HG02763 (cell line): ENCODE measurements at regions not wholly inside any gene's neighbourhood (a gene's known extent, or its start where the extent isn't known, plus 50 kb on each side); places are given as distances from the start of the nearest gene placed in this dataset.
A peak's percentile ranks its signal among the peaks of the same experiment; 100 is the strongest.

Experiments
- ATAC-seq: cut with Tn5 transposase; IDR thresholded peaks from one replicate; pipeline ENCODE4 v1.9.1; 2021; ENCODE audit warnings: mild to moderate bottlenecking, moderate library complexity; ENCODE audit not compliant: unreplicated experiment

DNA sequence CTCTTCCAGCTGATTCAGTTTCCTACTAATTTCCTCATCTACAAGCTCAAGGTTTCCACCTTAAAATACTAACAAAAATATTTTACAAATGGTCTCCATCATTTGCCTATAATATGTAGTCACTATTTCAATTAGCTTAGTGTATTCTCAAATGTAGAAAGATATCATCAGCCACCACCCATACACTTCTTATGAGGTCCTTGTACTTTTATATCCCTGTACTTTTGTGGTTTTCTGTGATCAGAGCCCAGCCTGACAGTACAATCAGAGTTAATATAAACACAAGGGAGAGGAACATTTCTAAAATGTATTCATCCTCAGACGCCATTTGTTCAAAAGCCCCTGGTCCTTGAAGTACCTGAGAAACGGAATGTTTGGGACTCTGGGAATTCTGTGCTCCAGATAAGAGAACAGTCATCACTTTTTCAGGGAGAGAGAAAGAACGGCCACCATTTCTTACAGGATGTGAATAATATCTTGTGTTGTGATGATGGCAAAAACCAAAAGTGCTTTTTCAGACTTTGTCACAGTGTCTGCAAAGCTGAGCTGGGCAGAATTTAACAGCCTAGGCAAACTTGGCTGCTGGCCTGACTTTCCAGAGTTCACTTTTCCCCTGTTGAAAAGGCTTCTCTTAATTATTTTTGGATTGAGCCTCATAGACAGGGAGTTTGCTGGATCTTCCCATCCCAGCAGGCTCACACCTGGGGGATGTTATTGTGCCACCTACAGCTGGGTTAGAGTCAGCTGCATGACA is 361.7 kb upstream of the ACVR2A start:
- no peak for ATAC-seq

GRCh38 chr2:147482111-147482895 is 362.5 kb upstream of the ACVR2A start:
- ATAC-seq, result no peak

GRCh38 chr2:147479358-147479757 is 365.5 kb upstream of the ACVR2A start:
- no peak for ATAC-seq

- no peak for ATAC-seq
These were observed 371.8 kb upstream of the ACVR2A start for GRCh38 chr2:147473075-147473474.

- no peak for ATAC-seq
These were observed 373.7 kb upstream of the ACVR2A start for GRCh38 chr2:147471126-147471525.

DNA sequence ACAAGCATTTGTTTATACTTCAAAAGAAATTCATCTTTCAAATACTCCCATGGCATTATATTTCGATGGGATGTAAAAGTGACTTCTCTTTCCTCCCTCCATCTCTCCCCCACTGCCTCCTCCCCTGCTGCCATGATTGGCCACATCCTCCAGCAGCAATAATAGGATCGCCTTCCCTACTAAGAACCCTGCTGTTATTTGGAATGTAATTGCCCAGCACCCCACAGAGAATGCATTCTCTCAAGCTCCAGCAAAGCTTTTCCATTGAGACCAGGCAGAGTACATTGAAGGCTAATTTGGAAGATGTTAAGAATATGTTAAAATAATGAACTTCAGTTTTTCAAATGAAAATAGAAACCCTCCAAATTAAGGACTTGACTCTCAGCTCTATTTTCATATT is 375.4 kb upstream of the ACVR2A start:
- no peak for ATAC-seq

GRCh38 chr2:147468963-147469362 is 375.9 kb upstream of the ACVR2A start:
- ATAC-seq, result no peak

GRCh38 chr2:147468349-147468748 is 376.5 kb upstream of the ACVR2A start:
- no peak for ATAC-seq

DNA sequence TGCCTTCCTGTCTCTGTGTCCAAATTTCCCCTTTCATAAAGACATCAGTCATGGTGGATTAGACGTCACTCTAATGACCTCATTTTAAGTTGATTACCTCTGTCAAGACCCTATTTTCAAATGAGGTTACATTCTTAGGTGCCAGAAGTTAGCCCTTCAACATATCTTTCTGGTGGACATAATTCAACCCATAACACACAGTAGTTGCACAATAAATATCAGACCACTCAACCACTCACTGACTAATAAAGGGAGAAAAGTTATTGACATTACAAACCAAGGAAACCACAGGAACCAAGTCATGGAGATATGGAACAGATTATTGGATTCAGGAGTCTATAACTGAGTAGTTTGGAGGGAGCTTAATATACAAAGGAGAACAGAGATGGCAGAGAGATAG is 377.4 kb upstream of the ACVR2A start:
- no peak for ATAC-seq

DNA sequence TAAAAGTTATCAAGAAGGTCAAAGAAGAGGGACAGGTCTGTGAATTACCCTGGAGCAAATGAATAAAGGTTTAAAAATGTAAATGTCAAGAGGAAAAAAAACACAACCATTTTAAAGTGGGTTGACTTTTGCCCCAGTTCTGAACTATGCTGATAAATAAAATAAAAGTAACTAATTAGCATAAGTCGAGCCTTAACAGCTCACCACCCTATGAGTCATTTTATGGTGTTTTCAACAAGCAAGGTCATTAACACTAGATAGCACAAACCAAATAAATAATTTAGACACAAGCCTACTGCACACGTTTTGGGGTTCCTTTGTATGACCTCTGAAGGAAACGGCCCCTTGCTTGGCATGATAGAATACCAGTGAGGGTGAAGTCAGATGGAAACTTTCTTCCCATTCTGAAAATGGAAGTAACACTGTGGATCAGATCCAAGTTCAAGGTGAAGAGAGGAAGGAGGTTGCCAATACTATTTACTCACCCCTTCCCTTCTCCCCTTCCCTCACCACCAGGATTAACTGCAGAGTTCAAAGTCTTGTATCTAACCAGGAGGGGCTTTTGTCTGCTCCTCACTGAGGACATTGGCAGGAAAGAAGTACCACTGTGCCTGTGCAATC is 380.0 kb upstream of the ACVR2A start:
- ATAC-seq, result no peak

DNA sequence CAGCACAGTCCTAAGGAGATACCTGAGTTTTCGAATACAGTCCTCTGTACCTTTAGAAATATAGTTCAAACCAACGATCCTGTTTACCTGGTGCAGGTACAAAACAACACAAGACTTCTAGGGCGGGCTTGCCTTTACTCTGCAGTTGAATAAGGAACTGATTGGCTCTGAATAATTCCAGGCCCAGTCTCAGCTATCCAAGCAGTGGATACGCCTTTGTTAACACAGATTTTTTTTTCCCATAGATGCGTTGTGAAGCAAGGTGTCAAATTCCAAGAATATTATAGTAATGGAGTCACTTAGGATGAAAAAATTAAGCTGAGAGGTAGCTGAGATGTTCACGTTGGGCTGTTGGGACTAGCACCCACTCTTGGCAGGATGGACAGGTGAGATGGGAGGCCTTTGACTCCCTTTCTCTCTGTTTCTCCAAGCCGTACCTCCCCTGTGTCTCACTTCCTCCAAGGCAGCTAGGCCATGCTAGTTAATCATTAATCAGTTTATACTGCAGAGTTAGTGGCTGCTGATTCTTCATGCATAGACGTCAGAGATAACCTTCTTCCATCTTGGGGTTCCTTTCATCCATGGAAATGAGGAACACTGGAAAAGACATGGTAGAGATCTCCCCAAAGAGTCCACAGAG is 380.8 kb upstream of the ACVR2A start:
- peak; percentile 94 for ATAC-seq

- ATAC-seq, result no peak
These were observed 384.7 kb upstream of the ACVR2A start for GRCh38 chr2:147460155-147460554.

DNA sequence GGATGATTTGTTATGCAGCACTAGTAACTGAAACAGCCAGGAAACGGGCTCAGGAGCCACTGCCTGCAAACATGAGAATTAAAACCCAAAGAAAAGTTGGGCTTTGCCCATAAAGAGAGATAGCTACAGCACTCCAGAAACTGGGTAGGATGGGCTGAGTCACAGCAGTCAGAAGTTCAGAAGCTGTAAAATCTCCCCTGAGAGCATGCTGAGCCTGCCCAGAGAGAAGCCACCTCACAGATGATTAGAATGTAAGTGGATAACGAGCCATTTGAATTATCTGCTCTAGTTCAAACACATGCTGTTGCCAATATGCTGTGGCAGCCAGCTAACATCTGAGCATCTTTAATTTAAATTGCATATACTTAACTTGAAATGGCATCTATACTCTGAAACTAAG is 388.1 kb upstream of the ACVR2A start:
- no peak for ATAC-seq

GRCh38 chr2:147451902-147452515 is 392.8 kb upstream of the ACVR2A start:
- ATAC-seq, result no peak

DNA sequence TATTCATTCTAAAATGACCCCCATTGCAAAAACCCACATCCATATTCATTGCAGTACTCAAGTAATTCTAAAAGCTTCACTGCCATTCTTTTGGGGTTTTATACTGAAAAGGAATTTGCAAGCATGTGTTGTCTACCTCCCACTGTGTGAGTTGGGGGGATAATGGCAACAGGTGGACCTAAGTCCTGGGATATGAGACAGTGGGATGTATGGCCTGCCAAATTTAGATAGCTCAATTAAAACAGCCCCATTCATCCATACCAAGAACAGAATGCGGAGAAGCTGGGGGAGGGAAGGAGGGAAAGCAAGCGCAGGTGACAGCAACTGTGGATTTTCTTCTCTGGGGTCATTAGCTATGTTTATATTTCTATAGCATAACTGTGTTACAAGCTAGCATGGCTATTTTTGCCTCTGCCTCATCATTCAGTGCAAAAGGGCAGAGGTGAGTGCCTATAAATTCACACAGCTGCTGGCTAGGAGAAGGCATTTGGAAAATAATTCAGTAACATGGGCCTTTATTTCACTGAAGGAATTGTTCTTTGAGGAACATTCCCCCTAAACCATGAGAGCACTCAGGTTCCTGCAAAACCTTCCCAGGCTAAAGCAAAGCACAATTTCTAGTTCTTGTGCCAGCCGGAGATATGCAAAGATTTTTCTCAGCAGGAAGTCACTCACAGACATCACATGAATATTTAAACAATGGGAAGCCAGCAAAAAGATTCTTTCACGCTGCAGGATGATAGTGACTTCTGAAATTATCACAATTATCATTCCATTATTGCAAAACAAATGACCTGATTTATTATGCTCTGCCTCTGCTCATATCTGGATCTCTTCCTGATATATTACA is 393.9 kb upstream of the ACVR2A start:
- ATAC-seq, result no peak

- no peak for ATAC-seq
These were observed 395.4 kb upstream of the ACVR2A start for GRCh38 chr2:147449323-147449991.

DNA sequence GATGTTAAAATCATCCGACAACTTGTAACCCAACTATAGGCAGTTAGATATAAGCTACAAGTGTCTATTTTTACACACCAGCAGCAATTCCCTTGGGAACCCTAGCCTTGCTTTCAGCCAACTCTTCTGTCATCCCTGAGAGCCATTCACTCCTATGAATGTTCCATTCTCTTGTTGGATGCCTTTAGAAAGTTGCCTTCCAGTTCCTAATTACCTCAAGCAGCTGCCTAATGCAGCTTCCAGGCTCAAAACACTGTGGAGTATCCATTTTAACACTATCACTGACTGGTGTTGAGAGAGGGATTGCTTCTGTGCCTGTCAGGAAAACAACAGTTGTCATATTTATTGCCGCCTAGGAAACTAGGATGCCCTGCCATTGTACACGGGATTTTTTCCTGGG is 402.0 kb upstream of the ACVR2A start:
- no peak for ATAC-seq

DNA sequence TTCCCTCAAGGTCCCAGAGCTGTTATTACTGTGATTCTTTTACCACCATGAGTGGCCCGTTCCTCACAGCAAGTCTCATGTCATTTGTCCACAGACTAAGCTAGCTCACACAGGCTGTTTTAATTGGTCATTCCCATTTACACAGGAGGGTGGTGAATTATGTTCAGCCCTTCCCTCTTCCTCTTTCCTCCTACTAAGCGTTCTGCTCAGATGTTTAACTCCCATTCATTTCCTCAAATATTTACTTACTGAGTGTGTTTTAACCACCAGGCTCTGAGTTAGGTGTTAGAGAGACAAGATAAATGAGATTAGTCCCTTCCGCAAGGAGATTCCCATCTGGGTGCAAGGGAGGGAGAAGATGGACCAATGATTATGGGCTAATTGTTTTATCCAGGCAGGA is 403.6 kb upstream of the ACVR2A start:
- no peak for ATAC-seq

GRCh38 chr2:147440734-147441133 is 404.1 kb upstream of the ACVR2A start:
- ATAC-seq, result no peak

DNA sequence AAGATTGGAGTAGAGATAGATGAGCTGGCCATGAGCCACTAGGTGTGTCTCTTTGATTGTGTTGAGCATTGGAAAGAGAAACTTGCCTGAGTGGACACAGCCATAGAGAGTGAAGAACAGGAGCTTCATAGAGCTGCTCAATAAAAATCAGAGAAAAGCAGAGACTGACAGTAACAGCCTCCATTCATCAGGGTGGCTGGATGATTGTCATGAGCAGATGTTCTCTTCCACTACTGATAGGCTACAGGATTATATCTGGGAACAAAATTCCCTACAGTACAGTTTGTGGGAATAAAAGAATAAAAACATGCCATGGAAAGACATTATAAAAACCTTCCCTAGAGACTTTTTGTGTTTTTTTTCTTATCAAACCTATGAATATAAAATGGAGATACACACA is 404.8 kb upstream of the ACVR2A start:
- no peak for ATAC-seq
